GM19023 (cell line): ENCODE measurements at regions not wholly inside any gene's neighbourhood (a gene's known extent, or its start where the extent isn't known, plus 50 kb on each side); places are given as distances from the start of the nearest gene placed in this dataset.
A peak's percentile ranks its signal among the peaks of the same experiment; 100 is the strongest.

Experiments
- ATAC-seq: cut with Tn5 transposase; IDR thresholded peaks from one replicate; pipeline ENCODE4 v1.9.1; 2021; ENCODE audit warnings: mild to moderate bottlenecking, moderate library complexity; ENCODE audit not compliant: unreplicated experiment

DNA sequence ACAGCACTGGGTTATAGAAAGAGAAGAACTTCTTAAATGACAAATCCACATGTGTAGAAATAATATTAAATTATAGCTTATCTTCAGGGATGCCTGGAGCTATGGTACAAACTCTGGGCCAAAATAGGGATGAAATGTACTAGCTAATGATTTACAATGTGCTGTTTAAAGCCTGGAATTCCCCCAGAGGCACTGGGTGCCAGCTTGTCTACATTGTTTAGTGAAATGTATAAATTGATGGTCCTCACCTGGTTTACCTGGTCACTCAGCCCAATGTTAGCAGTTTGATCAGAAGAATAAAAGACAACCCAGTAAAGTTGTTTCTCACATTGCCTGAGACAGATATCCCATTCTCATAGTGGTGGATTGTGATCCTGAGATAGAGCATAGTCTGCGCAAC lies 597.2 kb downstream of the DIAPH3 start:
- no peak for ATAC-seq

- ATAC-seq: no peak
Observed at GRCh38 chr13:59568306-59568705, 595.4 kb downstream of the DIAPH3 start.

GRCh38 chr13:59570204-59570603 lies 593.5 kb downstream of the DIAPH3 start:
- ATAC-seq: no peak

- ATAC-seq: no peak
Observed at GRCh38 chr13:59584101-59584500, 579.6 kb downstream of the DIAPH3 start.

- no peak for ATAC-seq
Observed at GRCh38 chr13:59584761-59585670, 578.7 kb downstream of the DIAPH3 start.

DNA sequence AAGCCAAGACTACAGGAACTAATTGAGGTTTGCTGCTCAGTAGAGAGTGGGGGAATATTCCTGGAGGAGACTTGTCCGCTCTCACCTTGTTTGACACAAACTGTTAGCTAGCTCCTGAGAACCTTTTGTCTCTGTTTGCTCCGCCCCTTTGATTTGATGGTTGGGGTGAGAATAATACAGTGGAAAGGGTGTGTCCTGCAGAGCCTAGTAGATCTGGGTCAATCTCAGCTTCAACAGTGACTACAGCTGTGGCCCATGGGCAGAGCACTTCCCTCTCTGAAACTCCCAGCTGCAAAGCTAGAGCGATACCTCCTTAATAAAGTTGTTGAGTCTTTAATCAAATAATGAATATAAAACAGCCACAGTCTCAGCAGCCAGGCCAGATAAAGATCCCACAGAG lies 576.7 kb downstream of the DIAPH3 start:
- ATAC-seq: no peak

- ATAC-seq: no peak
Observed at GRCh38 chr13:59587971-59588716, 575.6 kb downstream of the DIAPH3 start.

DNA sequence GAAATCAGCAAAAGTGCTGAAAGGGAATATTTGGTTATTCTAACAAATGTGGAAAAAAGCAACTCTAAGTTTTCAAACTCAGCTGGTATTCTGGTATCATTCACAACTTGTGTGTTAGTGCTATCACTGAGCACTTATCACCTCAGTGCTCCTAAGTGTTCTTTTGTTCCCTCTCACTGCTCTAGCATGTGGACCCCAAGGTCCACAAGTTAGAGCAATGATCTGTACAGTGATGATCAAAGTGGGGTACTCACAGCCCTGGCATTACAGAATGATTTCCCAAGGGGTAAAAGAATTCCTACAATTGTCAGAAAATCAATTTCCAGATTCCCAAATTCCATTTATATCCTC lies 575.0 kb downstream of the DIAPH3 start:
- ATAC-seq: no peak

GRCh38 chr13:59601993-59602392 lies 561.7 kb downstream of the DIAPH3 start:
- ATAC-seq: no peak

GRCh38 chr13:59603646-59604045 lies 560.1 kb downstream of the DIAPH3 start:
- ATAC-seq: no peak

DNA sequence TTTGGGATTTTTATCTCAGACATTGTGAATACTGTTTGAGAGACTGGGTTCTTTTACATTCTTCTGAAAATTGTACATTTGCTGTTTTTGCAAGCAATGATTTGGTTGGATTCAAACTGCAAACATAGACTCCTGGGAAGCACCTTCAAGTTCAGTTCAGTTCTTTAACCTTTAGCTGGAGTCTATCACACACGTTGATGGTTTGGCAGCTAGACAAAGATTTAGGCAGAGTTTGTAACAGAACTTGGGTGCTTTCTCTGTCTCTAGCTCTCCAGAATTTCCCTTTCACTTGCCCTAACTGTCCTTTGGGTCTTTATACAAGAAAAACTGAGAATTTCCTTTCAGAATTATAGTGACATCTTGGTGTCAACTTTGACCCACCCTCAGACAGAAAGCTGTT lies 556.6 kb downstream of the DIAPH3 start:
- peak; percentile 22 for ATAC-seq

GRCh38 chr13:59607780-59608233 lies 555.9 kb downstream of the DIAPH3 start:
- peak; percentile 64 for ATAC-seq

GRCh38 chr13:59609421-59609820 lies 554.3 kb downstream of the DIAPH3 start:
- ATAC-seq: no peak
